ENCODE measurements at regions not wholly inside any gene's neighbourhood (a gene's known extent, or its start where the extent isn't known, plus 50 kb on each side); places are given as distances from the start of the nearest gene placed in this dataset.

DNA sequence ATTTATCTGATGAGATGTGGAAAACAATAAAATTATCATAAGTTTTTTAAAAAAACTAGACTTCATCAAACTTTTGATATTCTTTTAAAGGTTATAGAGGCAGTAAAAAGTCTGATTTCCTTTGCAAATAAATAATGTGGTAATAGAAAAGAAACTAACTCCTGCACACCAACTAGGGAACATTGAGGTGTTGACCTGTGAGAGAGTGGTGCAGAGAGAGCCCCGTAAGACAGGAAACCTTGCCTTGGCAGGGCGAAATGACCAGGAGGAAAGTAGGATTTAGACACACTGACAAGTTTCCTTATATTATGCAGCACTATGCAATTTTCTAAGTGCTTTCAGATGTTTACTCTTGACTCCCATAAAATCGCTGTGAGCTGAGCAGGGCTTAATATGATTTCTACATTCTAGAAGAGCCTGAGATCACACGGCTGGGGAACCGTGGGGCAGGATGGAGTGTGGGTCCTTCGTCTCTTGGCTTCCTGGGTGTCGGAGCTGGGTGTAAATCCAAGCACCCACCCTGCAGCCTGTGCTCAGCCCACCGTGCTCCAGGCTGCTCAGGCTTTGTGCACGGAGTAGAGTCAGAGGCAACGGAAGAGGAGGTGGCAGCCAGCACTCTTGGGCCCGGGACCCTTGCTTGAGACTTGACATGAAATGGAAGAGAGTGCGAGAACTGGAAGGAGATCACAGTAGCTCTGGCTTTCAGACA lies 61.3 kb upstream of the FOXQ1 start:
- TF ChIP-seq, protein P1, sequence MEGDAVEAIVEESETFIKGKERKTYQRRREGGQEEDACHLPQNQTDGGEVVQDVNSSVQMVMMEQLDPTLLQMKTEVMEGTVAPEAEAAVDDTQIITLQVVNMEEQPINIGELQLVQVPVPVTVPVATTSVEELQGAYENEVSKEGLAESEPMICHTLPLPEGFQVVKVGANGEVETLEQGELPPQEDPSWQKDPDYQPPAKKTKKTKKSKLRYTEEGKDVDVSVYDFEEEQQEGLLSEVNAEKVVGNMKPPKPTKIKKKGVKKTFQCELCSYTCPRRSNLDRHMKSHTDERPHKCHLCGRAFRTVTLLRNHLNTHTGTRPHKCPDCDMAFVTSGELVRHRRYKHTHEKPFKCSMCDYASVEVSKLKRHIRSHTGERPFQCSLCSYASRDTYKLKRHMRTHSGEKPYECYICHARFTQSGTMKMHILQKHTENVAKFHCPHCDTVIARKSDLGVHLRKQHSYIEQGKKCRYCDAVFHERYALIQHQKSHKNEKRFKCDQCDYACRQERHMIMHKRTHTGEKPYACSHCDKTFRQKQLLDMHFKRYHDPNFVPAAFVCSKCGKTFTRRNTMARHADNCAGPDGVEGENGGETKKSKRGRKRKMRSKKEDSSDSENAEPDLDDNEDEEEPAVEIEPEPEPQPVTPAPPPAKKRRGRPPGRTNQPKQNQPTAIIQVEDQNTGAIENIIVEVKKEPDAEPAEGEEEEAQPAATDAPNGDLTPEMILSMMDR (IDR thresholded peaks at IDR 0.05; ENCODE audit: insufficient read depth, low read length): no peak
- no peak for TF ChIP-seq POLR2AphosphoS5 (IDR thresholded peaks at IDR 0.05; ENCODE audit: low read depth)
- TF ChIP-seq GABPA (IDR thresholded peaks at IDR 0.05; ENCODE audit: low read depth): no peak
- TF ChIP-seq, protein P2, sequence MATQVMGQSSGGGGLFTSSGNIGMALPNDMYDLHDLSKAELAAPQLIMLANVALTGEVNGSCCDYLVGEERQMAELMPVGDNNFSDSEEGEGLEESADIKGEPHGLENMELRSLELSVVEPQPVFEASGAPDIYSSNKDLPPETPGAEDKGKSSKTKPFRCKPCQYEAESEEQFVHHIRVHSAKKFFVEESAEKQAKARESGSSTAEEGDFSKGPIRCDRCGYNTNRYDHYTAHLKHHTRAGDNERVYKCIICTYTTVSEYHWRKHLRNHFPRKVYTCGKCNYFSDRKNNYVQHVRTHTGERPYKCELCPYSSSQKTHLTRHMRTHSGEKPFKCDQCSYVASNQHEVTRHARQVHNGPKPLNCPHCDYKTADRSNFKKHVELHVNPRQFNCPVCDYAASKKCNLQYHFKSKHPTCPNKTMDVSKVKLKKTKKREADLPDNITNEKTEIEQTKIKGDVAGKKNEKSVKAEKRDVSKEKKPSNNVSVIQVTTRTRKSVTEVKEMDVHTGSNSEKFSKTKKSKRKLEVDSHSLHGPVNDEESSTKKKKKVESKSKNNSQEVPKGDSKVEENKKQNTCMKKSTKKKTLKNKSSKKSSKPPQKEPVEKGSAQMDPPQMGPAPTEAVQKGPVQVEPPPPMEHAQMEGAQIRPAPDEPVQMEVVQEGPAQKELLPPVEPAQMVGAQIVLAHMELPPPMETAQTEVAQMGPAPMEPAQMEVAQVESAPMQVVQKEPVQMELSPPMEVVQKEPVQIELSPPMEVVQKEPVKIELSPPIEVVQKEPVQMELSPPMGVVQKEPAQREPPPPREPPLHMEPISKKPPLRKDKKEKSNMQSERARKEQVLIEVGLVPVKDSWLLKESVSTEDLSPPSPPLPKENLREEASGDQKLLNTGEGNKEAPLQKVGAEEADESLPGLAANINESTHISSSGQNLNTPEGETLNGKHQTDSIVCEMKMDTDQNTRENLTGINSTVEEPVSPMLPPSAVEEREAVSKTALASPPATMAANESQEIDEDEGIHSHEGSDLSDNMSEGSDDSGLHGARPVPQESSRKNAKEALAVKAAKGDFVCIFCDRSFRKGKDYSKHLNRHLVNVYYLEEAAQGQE (IDR thresholded peaks at IDR 0.05; ENCODE audit: insufficient replicate concordance, low read depth): no peak
- no peak for TF ChIP-seq SPI1 (IDR thresholded peaks at IDR 0.05; ENCODE audit: borderline replicate concordance, low read depth)
- DNase-seq (ENCODE audit: low read depth in 1 of 2, low spot score in 1 of 2): no peak
- H3K27me3 ChIP-seq (ENCODE audit: insufficient read depth, poor library complexity, severe bottlenecking): peaks cover 2% of the 10 kb centered on the region
- H3K4me3 ChIP-seq (replicated peaks; ENCODE audit: insufficient read depth, low read length): no peak overlapping the region
- H3K27ac ChIP-seq (replicated peaks): no peak overlapping the region

DNA sequence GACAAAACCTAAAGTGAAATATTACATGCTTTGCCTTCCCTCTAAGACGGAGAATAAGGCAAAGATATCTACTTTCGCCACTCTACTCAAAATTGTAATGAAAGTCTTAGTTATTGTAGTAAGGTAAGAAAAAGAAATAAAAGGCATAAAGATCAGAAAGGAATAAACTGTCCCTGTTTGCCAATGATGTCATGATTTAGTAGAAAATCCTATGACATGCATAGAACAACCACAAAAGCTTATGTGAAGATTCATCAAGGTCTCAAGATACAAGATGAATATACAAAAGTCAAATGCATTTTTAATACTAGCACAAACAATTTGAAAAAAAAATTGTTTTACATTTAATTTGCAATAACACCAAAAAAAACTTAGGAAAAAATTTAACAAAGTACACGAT lies 64.0 kb upstream of the FOXQ1 start:
- no peak for TF ChIP-seq POLR2AphosphoS5 (IDR thresholded peaks at IDR 0.05; ENCODE audit: low read depth)
- no peak for TF ChIP-seq SPI1 (IDR thresholded peaks at IDR 0.05; ENCODE audit: borderline replicate concordance, low read depth)
- TF ChIP-seq, protein P2 (IDR thresholded peaks at IDR 0.05; ENCODE audit: insufficient replicate concordance, low read depth): no peak
- TF ChIP-seq GABPA (IDR thresholded peaks at IDR 0.05; ENCODE audit: low read depth): no peak
- TF ChIP-seq, protein P1 (IDR thresholded peaks at IDR 0.05; ENCODE audit: insufficient read depth, low read length): no peak
- Histone ChIP-seq H3K27ac (replicated peaks) (no peak overlapping the region), H3K4me3 (replicated peaks; ENCODE audit: insufficient read depth, low read length) (no peak overlapping the region), H3K27me3 (ENCODE audit: insufficient read depth, poor library complexity, severe bottlenecking) (peaks cover 2% of the 10 kb centered on the region)
- DNase-seq (ENCODE audit: low read depth in 1 of 2, low spot score in 1 of 2): no peak

DNA sequence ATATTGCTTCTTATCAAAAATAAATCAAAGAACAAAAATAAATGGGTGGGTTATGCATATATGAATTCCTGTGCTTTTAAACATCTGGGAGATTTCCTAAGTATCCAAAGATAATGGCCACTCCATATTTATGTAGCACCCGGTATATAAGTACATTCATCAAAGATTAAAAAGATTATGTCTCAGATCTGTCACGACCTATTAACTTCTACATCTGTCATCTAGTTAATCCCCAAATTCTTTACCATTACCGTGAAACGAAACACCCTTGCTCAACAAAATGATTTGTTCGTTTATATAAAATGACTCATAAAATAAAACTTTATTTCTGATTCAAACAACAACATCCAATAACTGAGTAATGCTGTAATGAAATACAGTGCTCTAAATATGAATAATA lies 64.8 kb upstream of the FOXQ1 start:
- no peak for DNase-seq (ENCODE audit: low read depth in 1 of 2, low spot score in 1 of 2)
- Histone ChIP-seq H3K4me3 (replicated peaks; ENCODE audit: insufficient read depth, low read length) (no peak overlapping the region), H3K27ac (replicated peaks) (no peak overlapping the region), H3K27me3 (ENCODE audit: insufficient read depth, poor library complexity, severe bottlenecking) (peaks cover 2% of the 10 kb centered on the region)
- TF ChIP-seq, protein P1 (IDR thresholded peaks at IDR 0.05; ENCODE audit: insufficient read depth, low read length): no peak
- TF ChIP-seq SPI1 (IDR thresholded peaks at IDR 0.05; ENCODE audit: borderline replicate concordance, low read depth) (no peak), GABPA (IDR thresholded peaks at IDR 0.05; ENCODE audit: low read depth) (no peak), POLR2AphosphoS5 (IDR thresholded peaks at IDR 0.05; ENCODE audit: low read depth) (no peak)
- TF ChIP-seq, protein P2 (IDR thresholded peaks at IDR 0.05; ENCODE audit: insufficient replicate concordance, low read depth): no peak

Data from HL-60 (cell line).